GM12878 (cell line): ENCODE measurements at regions not wholly inside any gene's neighbourhood (a gene's known extent, or its start where the extent isn't known, plus 50 kb on each side); places are given as distances from the start of the nearest gene placed in this dataset.

Source experiments
- ATAC-seq: fragments of 200-7000 bp; cut with Tn5 transposase; 3 replicates; pipeline ENCODE4 v1.9.1; 2020; ENCODE audit warnings: mild to moderate bottlenecking, moderate library complexity
- BruUV-seq: library from RNA; stranded (reverse); fragments of 400-500 nt; replicated peaks from 2 replicates; lab custom pipeline; 2021; lab: Mats Ljungman, UMichigan
- CTCF ChIA-PET: fragments of 300-600 bp; sonication (Branson Sonifier 250); formaldehyde crosslinking; extraction: SDS; loops from one replicate; lab custom pipeline; 2021; ENCODE audit warnings: inconsistent platforms; lab: Yijun Ruan, JAX
- POLR2A ChIA-PET: fragments of 350-600 bp; formaldehyde crosslinking; extraction: SDS; loops from one replicate; lab custom pipeline; 2021; ENCODE audit warnings: inconsistent platforms; lab: Charles Lee
- RAD21 ChIA-PET: fragments of 300-600 bp; sonication (Branson Sonifier 250); formaldehyde crosslinking; loops from one replicate; lab custom pipeline; 2023; ENCODE audit warnings: antibody characterized with exemption; ENCODE audit not compliant: unreplicated experiment; lab: Charles Lee
- SMC1A ChIA-PET: fragments of 300-600 bp; sonication (Branson Sonifier 250); formaldehyde crosslinking; loops from one replicate; lab custom pipeline; 2023; ENCODE audit not compliant: unreplicated experiment, uncharacterized antibody; lab: Charles Lee
- DNase-seq: peaks from one replicate; pipeline ENCODE4 v3.0.0-alpha.2; 2011; ENCODE audit warnings: low read depth, low spot score
- FAIRE-seq: peaks from 3 replicates; lab custom pipeline; 2011; peaks lifted over from hg19 to GRCh38; lab: Jason Lieb, UNC
- H2AFZ ChIP-seq: 2 replicates; pipeline ENCODE4 v1.6.0; 2011; ENCODE audit warnings: low read depth, low read length, control low read depth; ENCODE audit not compliant: control insufficient read depth
- H3K27ac ChIP-seq: 2 replicates; pipeline ENCODE4 v1.5.1; 2011; ENCODE audit warnings: control low read depth; ENCODE audit not compliant: control insufficient read depth, insufficient read depth
- H3K27me3 ChIP-seq, 2 experiments: replicated peaks in 1 of 2; 2 replicates each; pipeline versions ENCODE4 v1.6.0 to v1.6.1; 2011; ENCODE audit warnings: low read length in 1 of 2; ENCODE audit not compliant: control insufficient read depth in 2 of 2, insufficient read depth in 2 of 2
- H3K36me3 ChIP-seq, 2 experiments: 2 replicates each; pipeline ENCODE4 v1.5.1; 2011; ENCODE audit warnings: low read length in 1 of 2; ENCODE audit not compliant: control insufficient read depth in 2 of 2, insufficient read depth in 2 of 2
- H3K4me1 ChIP-seq: 2 replicates; pipeline ENCODE4 v1.6.1; 2011; ENCODE audit warnings: mild to moderate bottlenecking, low read length, moderate library complexity, mixed read lengths; ENCODE audit not compliant: control insufficient read depth, insufficient read depth
- H3K4me2 ChIP-seq: 2 replicates; pipeline ENCODE4 v1.6.0; 2011; ENCODE audit warnings: control low read depth; ENCODE audit not compliant: control insufficient read depth, insufficient read depth
- H3K4me3 ChIP-seq: fragments of 200-600 bp; sonication (generic); 2 replicates; pipeline ENCODE4 v1.5.1; 2016
- H3K79me2 ChIP-seq: 2 replicates; pipeline ENCODE4 v1.6.0; 2011; ENCODE audit warnings: low read length; ENCODE audit not compliant: control insufficient read depth, insufficient read depth
- H3K9ac ChIP-seq: 2 replicates; pipeline ENCODE4 v1.8.0; 2011; ENCODE audit warnings: low read length, control low read depth, mixed read lengths; ENCODE audit not compliant: control insufficient read depth, insufficient read depth
- H3K9me3 ChIP-seq: replicated peaks from 3 replicates; pipeline ENCODE4 v1.5.1; 2011; ENCODE audit warnings: mild to moderate bottlenecking, low read length; ENCODE audit not compliant: control insufficient read depth, insufficient read depth
- H4K20me1 ChIP-seq: 2 replicates; pipeline ENCODE4 v1.6.0; 2011; ENCODE audit not compliant: control insufficient read depth, insufficient read depth
- EGR1 ChIP-seq, 2 experiments: IDR thresholded peaks; 1 replicate in 1 of 2; 2 replicates in 1 of 2; pipeline ENCODE4 v1.6.1; 2011 to 2012; ENCODE audit warnings: low read depth in 2 of 2, low read length in 2 of 2, borderline replicate concordance in 1 of 2, mild to moderate bottlenecking in 1 of 2, moderate library complexity in 1 of 2
- FOS ChIP-seq: IDR thresholded peaks from 3 replicates; pipeline ENCODE4 v1.6.1; 2011; ENCODE audit warnings: borderline replicate concordance; ENCODE audit not compliant: insufficient read length; ENCODE audit errors: extremely low read depth
- HSF1 ChIP-seq: fragments of 150-350 bp; IDR thresholded peaks from 2 replicates; pipeline ENCODE4 v1.6.1; 2014; ENCODE audit warnings: mild to moderate bottlenecking, low read depth, low read length
- MEF2B ChIP-seq: fragments of 450-650 bp; IDR thresholded peaks from 2 replicates; pipeline ENCODE4 v1.6.1; 2018; ENCODE audit warnings: mild to moderate bottlenecking, moderate library complexity; ENCODE audit not compliant: partially characterized antibody, poor library complexity, severe bottlenecking
- NFXL1 ChIP-seq: fragments of 450-650 bp; IDR thresholded peaks from 2 replicates; pipeline ENCODE4 v1.6.1; 2017; ENCODE audit warnings: antibody characterized with exemption, mild to moderate bottlenecking, borderline replicate concordance
- PAX5 ChIP-seq: IDR thresholded peaks from 2 replicates; pipeline ENCODE4 v1.6.1; 2011; ENCODE audit warnings: low read depth, low read length, borderline replicate concordance
- SPI1 ChIP-seq: IDR thresholded peaks from 2 replicates; pipeline ENCODE4 v1.6.1; 2011; ENCODE audit warnings: low read depth, mild to moderate bottlenecking, low read length, moderate library complexity, borderline replicate concordance; ENCODE audit not compliant: insufficient read depth
- ZNF207 ChIP-seq: fragments of 450-650 bp; IDR thresholded peaks from 2 replicates; pipeline ENCODE4 v1.6.1; 2014; ENCODE audit warnings: antibody characterized with exemption, mild to moderate bottlenecking, borderline replicate concordance
- ZNF687 ChIP-seq: fragments of 450-650 bp; IDR thresholded peaks from 2 replicates; pipeline ENCODE4 v1.6.1; 2017; ENCODE audit warnings: mild to moderate bottlenecking, moderate library complexity
- WGBS: methylation state at CpG from one replicate; pipeline ENCODE4 v1.1.6; 2016; ENCODE audit warnings: low lambda C conversion rate; ENCODE audit not compliant: insufficient replicate concordance, insufficient coverage; ENCODE audit errors: missing lambda C conversion rate; 5-methylcytosine and 5-hydroxymethylcytosine counted together
- in situ Hi-C: fragments of 300-500 bp; cut with MboI; formaldehyde crosslinking; loops from 9 replicates; pipeline ENCODE4 v1.14.3; 2018; ENCODE audit warnings: mixed read lengths
- intact Hi-C: fragments of 100-400 bp; cut with micrococcal nuclease; formaldehyde crosslinking; loops from one replicate; pipeline ENCODE4 v1.14.2; 2022; ENCODE audit not compliant: unreplicated experiment
- TF ChIP-seq, protein P1 (sequence below): fragments of 450-650 bp; IDR thresholded peaks from 2 replicates; pipeline ENCODE4 v1.6.1; 2018; ENCODE audit warnings: borderline replicate concordance, mild to moderate bottlenecking; ENCODE audit not compliant: partially characterized antibody

- in situ Hi-C loops (no loop called here), intact Hi-C loops (no loop called here)
- Histone ChIP-seq H3K4me1 (no peaks in the 10 kb centered on the region), H3K9me3 (no peaks in the 10 kb centered on the region; the same call in 2 of the 3 replicates), H2AFZ (no peak overlapping the region), H3K27me3 (no peaks in the 10 kb centered on the region), H3K36me3 (no peaks in the 10 kb centered on the region), H3K4me3 (no peak overlapping the region), H3K9ac (no peak overlapping the region), H3K27ac (no peak overlapping the region), H3K79me2 (no peaks in the 10 kb centered on the region), H3K4me2 (no peak overlapping the region), H4K20me1 (no peaks in the 10 kb centered on the region)
- WGBS: 0% methylated on average over 3 of the region's 3 CpGs
- ChIA-PET CTCF (no interaction called here), SMC1A (no interaction called here), RAD21 (no interaction called here), POLR2A (no interaction called here)
- TF ChIP-seq, protein P1, sequence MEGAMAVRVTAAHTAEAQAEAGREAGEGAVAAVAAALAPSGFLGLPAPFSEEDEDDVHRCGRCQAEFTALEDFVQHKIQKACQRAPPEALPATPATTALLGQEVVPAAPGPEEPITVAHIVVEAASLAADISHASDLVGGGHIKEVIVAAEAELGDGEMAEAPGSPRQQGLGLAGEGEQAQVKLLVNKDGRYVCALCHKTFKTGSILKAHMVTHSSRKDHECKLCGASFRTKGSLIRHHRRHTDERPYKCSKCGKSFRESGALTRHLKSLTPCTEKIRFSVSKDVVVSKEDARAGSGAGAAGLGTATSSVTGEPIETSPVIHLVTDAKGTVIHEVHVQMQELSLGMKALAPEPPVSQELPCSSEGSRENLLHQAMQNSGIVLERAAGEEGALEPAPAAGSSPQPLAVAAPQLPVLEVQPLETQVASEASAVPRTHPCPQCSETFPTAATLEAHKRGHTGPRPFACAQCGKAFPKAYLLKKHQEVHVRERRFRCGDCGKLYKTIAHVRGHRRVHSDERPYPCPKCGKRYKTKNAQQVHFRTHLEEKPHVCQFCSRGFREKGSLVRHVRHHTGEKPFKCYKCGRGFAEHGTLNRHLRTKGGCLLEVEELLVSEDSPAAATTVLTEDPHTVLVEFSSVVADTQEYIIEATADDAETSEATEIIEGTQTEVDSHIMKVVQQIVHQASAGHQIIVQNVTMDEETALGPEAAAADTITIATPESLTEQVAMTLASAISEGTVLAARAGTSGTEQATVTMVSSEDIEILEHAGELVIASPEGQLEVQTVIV: no peak
- TF ChIP-seq SPI1: no peak
- TF ChIP-seq NFXL1: no peak
- no peak for TF ChIP-seq FOS
- TF ChIP-seq HSF1: no peak
- no peak for TF ChIP-seq ZNF687
- TF ChIP-seq EGR1 (IDR thresholded peaks at IDR 0.05; ENCODE audit: borderline replicate concordance in 1 of 2, low read depth in 2 of 2, low read length in 2 of 2): no peak
- TF ChIP-seq PAX5: no peak
- TF ChIP-seq ZNF207: no peak
- TF ChIP-seq MEF2B: no peak
- BruUV-seq: no TSS peak
- no peak for DNase-seq
- ATAC-seq: no peak
- FAIRE-seq: no peak
These were observed 79.3 kb upstream of the SHANK2 start for GRCh38 chr11:71331631-71332030.
